ENCODE measurements at regions not wholly inside any gene's neighbourhood (a gene's known extent, or its start where the extent isn't known, plus 50 kb on each side); places are given as distances from the start of the nearest gene placed in this dataset.

DNA sequence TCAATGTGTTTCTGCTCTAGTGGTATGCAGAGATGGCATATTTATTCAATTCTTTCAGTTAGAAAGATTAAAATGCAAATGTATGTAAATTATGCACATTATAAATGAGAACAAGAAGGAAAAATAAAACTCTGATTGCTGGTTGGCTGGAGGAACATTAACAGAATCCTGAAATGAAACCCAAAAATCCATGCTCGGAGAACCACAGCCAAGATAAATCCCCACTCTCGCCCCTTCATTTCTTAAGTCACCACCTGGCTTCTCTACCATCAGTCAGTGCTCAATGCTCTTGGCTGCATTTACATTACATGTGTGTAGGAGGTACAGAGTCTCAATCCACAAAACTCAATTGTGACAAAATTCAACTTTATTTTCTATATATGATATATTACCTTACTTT is 184.9 kb downstream of the TRIM36 start:
- TF ChIP-seq POLR2AphosphoS5 (IDR thresholded peaks at IDR 0.05; ENCODE audit: low read depth, low read length) (no peak), POLR2A (IDR thresholded peaks at IDR 0.05; ENCODE audit: low read depth, low read length) (no peak)

Measured in GM12892 (cell line).